Right lobe of liver (tissue), 4 donors: ENCODE measurements at regions not wholly inside any gene's neighbourhood (a gene's known extent, or its start where the extent isn't known, plus 50 kb on each side); places are given as distances from the start of the nearest gene placed in this dataset.

Experiments used
- CTCF ChIP-seq, 4 donors: fragments of 200-600 bp in 3 of 4; fragments of 450-650 bp in 1 of 4; IDR thresholded peaks; one replicate each; pipeline versions ENCODE4 v1.5.1 to v1.8.0; 2016 to 2022; ENCODE audit warnings: antibody characterized with exemption in 4 of 4, mild to moderate bottlenecking in 2 of 4
- POLR2A ChIP-seq: fragments of 450-650 bp; IDR thresholded peaks from one replicate; pipeline ENCODE4 v1.6.1; 2017; ENCODE audit warnings: antibody characterized with exemption, mild to moderate bottlenecking
- donor health status: DM: no; HTN: no; CAD: no.
- donor health status: DM: no; HTN: no; CAD: no.
- donor health status: DM: no; HTN: yes; CAD: no.

DNA sequence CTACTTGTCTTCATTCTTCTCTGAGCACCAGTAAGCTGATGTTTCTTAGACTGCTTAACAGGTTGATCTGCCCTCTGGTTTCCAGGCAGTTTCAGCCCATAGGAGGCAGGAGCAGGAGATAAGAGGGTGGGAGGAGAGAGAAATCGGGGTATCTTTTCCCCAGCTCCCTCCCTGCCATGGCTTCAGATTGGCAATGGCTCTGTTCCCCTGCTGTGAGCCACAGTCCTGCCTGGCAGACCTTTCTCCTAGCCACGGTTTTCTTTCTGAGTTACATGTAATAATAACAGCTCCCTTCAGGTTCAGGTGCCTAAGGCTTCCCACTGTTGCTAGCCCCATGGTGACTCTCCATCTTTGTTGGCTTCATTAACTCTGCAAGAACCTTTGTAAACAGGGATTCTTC, 115.3 kb downstream of the CD83 start:
- TF ChIP-seq POLR2A (no peak), CTCF (IDR thresholded peaks at IDR 0.05) (no peak)
